OCI-LY7 (cell line): ENCODE measurements at regions not wholly inside any gene's neighbourhood (a gene's known extent, or its start where the extent isn't known, plus 50 kb on each side); places are given as distances from the start of the nearest gene placed in this dataset.

Experiments used
- EZH2phosphoT487 ChIP-seq: fragments of 200-600 bp; sonication (generic); IDR thresholded peaks from 2 replicates; pipeline ENCODE4 v1.6.1; 2018; ENCODE audit warnings: low read depth, borderline replicate concordance, mild to moderate bottlenecking, mixed run types, antibody characterized with exemption, low read length, moderate library complexity, mixed read lengths
- TF ChIP-seq, protein P1 (sequence below): fragments of 200-600 bp; sonication (generic); conservative IDR thresholded peaks from 2 replicates; pipeline ENCODE4 v1.5.1; 2014; ENCODE audit warnings: mild to moderate bottlenecking, antibody characterized with exemption, low read length, moderate library complexity, mixed read lengths

DNA sequence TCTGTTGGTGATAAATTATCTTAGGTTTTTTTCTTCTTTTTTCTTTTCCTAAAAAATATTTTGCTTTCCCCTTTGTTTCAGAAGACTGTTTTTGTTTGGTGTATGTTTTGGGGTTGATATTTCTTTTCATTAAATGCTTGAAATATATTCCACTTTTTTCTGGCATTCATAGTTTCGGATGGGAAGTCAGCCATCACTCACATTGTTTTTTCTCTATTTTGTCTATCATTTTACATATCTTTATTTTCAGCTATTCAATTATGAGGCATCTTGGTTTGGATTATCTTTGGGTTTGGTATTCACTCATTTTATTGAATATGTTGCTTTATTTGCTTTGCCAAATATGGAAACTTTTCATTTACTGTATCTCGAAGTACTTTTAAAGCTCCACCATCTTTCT lies 600.5 kb upstream of the EYS start:
- TF ChIP-seq, protein P1, sequence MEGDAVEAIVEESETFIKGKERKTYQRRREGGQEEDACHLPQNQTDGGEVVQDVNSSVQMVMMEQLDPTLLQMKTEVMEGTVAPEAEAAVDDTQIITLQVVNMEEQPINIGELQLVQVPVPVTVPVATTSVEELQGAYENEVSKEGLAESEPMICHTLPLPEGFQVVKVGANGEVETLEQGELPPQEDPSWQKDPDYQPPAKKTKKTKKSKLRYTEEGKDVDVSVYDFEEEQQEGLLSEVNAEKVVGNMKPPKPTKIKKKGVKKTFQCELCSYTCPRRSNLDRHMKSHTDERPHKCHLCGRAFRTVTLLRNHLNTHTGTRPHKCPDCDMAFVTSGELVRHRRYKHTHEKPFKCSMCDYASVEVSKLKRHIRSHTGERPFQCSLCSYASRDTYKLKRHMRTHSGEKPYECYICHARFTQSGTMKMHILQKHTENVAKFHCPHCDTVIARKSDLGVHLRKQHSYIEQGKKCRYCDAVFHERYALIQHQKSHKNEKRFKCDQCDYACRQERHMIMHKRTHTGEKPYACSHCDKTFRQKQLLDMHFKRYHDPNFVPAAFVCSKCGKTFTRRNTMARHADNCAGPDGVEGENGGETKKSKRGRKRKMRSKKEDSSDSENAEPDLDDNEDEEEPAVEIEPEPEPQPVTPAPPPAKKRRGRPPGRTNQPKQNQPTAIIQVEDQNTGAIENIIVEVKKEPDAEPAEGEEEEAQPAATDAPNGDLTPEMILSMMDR, result no peak
- TF ChIP-seq EZH2phosphoT487, result no peak
